SK-N-SH (cell line): ENCODE measurements at regions not wholly inside any gene's neighbourhood (a gene's known extent, or its start where the extent isn't known, plus 50 kb on each side); places are given as distances from the start of the nearest gene placed in this dataset.
A peak's percentile ranks its signal among the peaks of the same experiment; 100 is the strongest.

Experiments used
- CTCF ChIA-PET: fragments of 300-600, 350-600 bp; formaldehyde crosslinking; extraction: SDS; loops from one replicate; lab custom pipeline; 2021; lab: Yijun Ruan, JAX
- POLR2A ChIA-PET: fragments of 350-600 bp; sonication (Branson Sonifier 250); formaldehyde crosslinking; extraction: SDS; loops from one replicate; lab custom pipeline; 2020; ENCODE audit warnings: antibody characterized with exemption, inconsistent platforms; lab: Yijun Ruan, JAX
- DNase-seq: peaks from one replicate; pipeline ENCODE4 v3.0.0; 2012
- H2AFZ ChIP-seq: fragments of 200-600 bp; sonication (generic); 2 replicates; pipeline ENCODE4 v1.8.1; 2016; ENCODE audit warnings: antibody characterized with exemption, mild to moderate bottlenecking, low read depth
- H3F3A ChIP-seq: fragments of 200-600 bp; sonication (generic); replicated peaks from 2 replicates; pipeline ENCODE3; 2016; ENCODE audit warnings: antibody characterized with exemption, mild to moderate bottlenecking; ENCODE audit not compliant: insufficient read depth
- H3K27ac ChIP-seq, 2 experiments: fragments of 200-500 bp in 1 of 2; fragments of 200-600 bp in 1 of 2; sonication (Bioruptor generic) in 1 of 2; sonication (generic), shearing (Covaris generic) in 1 of 2; 2 replicates each; pipeline versions ENCODE4 v1.5.1 to v1.6.1; 2014 to 2016; ENCODE audit warnings: low read depth in 2 of 2, inconsistent platforms in 1 of 2, low read length in 1 of 2, mild to moderate bottlenecking in 1 of 2, mixed read lengths in 1 of 2
- H3K27me3 ChIP-seq: fragments of 200-600 bp; sonication (generic), shearing (Covaris generic); 2 replicates; pipeline ENCODE4 v1.6.1; 2016; ENCODE audit warnings: mixed run types; ENCODE audit not compliant: insufficient read depth
- H3K36me3 ChIP-seq, 2 experiments: fragments of 200-500 bp in 1 of 2; fragments of 200-600 bp in 1 of 2; sonication (Bioruptor generic) in 1 of 2; sonication (generic) in 1 of 2; replicated peaks in 1 of 2; 2 replicates each; pipeline versions ENCODE3 to v1.5.1; 2014 to 2016; ENCODE audit warnings: low read length in 1 of 2, mild to moderate bottlenecking in 1 of 2; ENCODE audit not compliant: insufficient read depth in 2 of 2, control insufficient read depth in 1 of 2
- H3K4me1 ChIP-seq, 2 experiments: fragments of 200-500 bp in 1 of 2; fragments of 200-600 bp in 1 of 2; sonication (Bioruptor generic) in 1 of 2; sonication (generic), shearing (Covaris generic) in 1 of 2; 2 replicates each; pipeline versions ENCODE4 v1.5.1 to v1.6.1; 2014 to 2016; ENCODE audit warnings: low read depth in 1 of 2, low read length in 1 of 2, mixed run types in 1 of 2; ENCODE audit not compliant: insufficient read depth in 2 of 2, control insufficient read depth in 1 of 2
- H3K4me2 ChIP-seq: fragments of 200-600 bp; sonication (generic), shearing (Covaris generic); 2 replicates; pipeline ENCODE4 v1.6.1; 2017; ENCODE audit warnings: mixed run types
- H3K4me3 ChIP-seq, 2 experiments: fragments of 200-500 bp in 1 of 2; fragments of 200-600 bp in 1 of 2; sonication (Bioruptor generic) in 1 of 2; sonication (generic), shearing (Covaris generic) in 1 of 2; 2 replicates each; pipeline versions ENCODE4 v1.5.1 to v1.8.1; 2014 to 2016; ENCODE audit warnings: low read depth in 2 of 2, inconsistent platforms in 1 of 2, low read length in 1 of 2, mild to moderate bottlenecking in 1 of 2, mixed read lengths in 1 of 2, moderate library complexity in 1 of 2
- H3K79me2 ChIP-seq: fragments of 200-600 bp; sonication (generic); 2 replicates; pipeline ENCODE4 v1.8.1; 2017; ENCODE audit warnings: mild to moderate bottlenecking; ENCODE audit not compliant: insufficient read depth
- H3K9ac ChIP-seq: fragments of 200-600 bp; sonication (generic); 2 replicates; pipeline ENCODE4 v1.6.1; 2017; ENCODE audit warnings: mixed run types
- H3K9me2 ChIP-seq: fragments of 200-600 bp; sonication (generic); 2 replicates; pipeline ENCODE4 v1.6.1; 2017; ENCODE audit warnings: mixed run types
- H3K9me3 ChIP-seq: fragments of 200-600 bp; sonication (generic); 2 replicates; pipeline ENCODE4 v1.6.1; 2017; ENCODE audit warnings: mixed run types, mild to moderate bottlenecking, moderate library complexity
- H4K20me1 ChIP-seq: fragments of 200-600 bp; sonication (generic); 2 replicates; pipeline ENCODE4 v1.6.1; 2017; ENCODE audit warnings: mild to moderate bottlenecking, mixed run types; ENCODE audit not compliant: insufficient read depth
- CHD2 ChIP-seq: fragments of 150-350 bp; IDR thresholded peaks from 2 replicates; pipeline ENCODE4 v1.6.1; 2018; ENCODE audit warnings: low read length; ENCODE audit not compliant: partially characterized antibody
- EP300 ChIP-seq, 2 experiments: IDR thresholded peaks; 2 replicates each; pipeline versions ENCODE4 v1.4.0 to v1.6.1; 2012; ENCODE audit warnings: borderline replicate concordance in 1 of 2, low read depth in 1 of 2, low read length in 1 of 2
- EZH2phosphoT487 ChIP-seq: fragments of 200-600 bp; sonication (generic); IDR thresholded peaks from 2 replicates; pipeline ENCODE4 v1.6.1; 2017; ENCODE audit warnings: low read depth, mixed run types, mild to moderate bottlenecking, antibody characterized with exemption, moderate library complexity, borderline replicate concordance
- FOXJ3 ChIP-seq: sonication (generic); formaldehyde crosslinking; IDR thresholded peaks from 2 replicates; pipeline ENCODE4 v1.5.1; 2020; ENCODE audit warnings: mild to moderate bottlenecking, missing genetic modification reagents
- GATA2 ChIP-seq: sonication (generic); formaldehyde crosslinking; IDR thresholded peaks from 2 replicates; pipeline ENCODE4 v1.5.0; 2020; ENCODE audit warnings: mild to moderate bottlenecking, missing genetic modification reagents
- MEF2A ChIP-seq: IDR thresholded peaks from 2 replicates; pipeline ENCODE4 v1.4.0; 2012; ENCODE audit warnings: low read depth, borderline replicate concordance
- MXI1 ChIP-seq: IDR thresholded peaks from 2 replicates; pipeline ENCODE4 v1.6.1; 2012; ENCODE audit warnings: mild to moderate bottlenecking, low read depth, low read length, improper control_type of control experiment
- NFIC ChIP-seq: IDR thresholded peaks from 2 replicates; pipeline ENCODE4 v1.4.0; 2012; ENCODE audit warnings: borderline replicate concordance
- NRF1 ChIP-seq: IDR thresholded peaks from 2 replicates; pipeline ENCODE4 v1.6.1; 2012; ENCODE audit warnings: low read depth, mild to moderate bottlenecking, low read length
- RAD21 ChIP-seq: IDR thresholded peaks from 2 replicates; pipeline ENCODE4 v1.6.1; 2012; ENCODE audit warnings: mild to moderate bottlenecking, low read length
- RCOR1 ChIP-seq: fragments of 150-350 bp; IDR thresholded peaks from 2 replicates; pipeline ENCODE4 v1.6.1; 2017; ENCODE audit warnings: antibody characterized with exemption, low read length
- RFX5 ChIP-seq: IDR thresholded peaks from 2 replicates; pipeline ENCODE4 v1.6.1; 2012; ENCODE audit warnings: mild to moderate bottlenecking, improper control_type of control experiment, low read length
- SMC3 ChIP-seq: IDR thresholded peaks from 2 replicates; pipeline ENCODE4 v1.6.1; 2012; ENCODE audit warnings: low read depth, low read length, improper control_type of control experiment
- TEAD4 ChIP-seq: IDR thresholded peaks from 2 replicates; pipeline ENCODE4 v1.4.0; 2012; ENCODE audit warnings: mild to moderate bottlenecking, borderline replicate concordance; ENCODE audit not compliant: insufficient read depth
- YY1 ChIP-seq: IDR thresholded peaks from 2 replicates; pipeline ENCODE4 v1.4.0; 2012; ENCODE audit warnings: low read depth, mild to moderate bottlenecking
- ZBTB33 ChIP-seq: IDR thresholded peaks from 2 replicates; pipeline ENCODE4 v1.4.0; 2012; ENCODE audit warnings: low read depth, borderline replicate concordance
- WGBS: methylation state at CpG from one replicate; pipeline ENCODE4 v1.1.6; 2017; ENCODE audit warnings: low lambda C conversion rate; 5-methylcytosine and 5-hydroxymethylcytosine counted together
- TF ChIP-seq, protein P1 (sequence below): IDR thresholded peaks from 2 replicates; pipeline ENCODE4 v1.4.0; 2012; ENCODE audit warnings: low read depth, borderline replicate concordance
- TF ChIP-seq, protein P2 (sequence below): IDR thresholded peaks from 2 replicates; pipeline ENCODE4 v1.6.1; 2012; ENCODE audit warnings: mild to moderate bottlenecking, low read depth, low read length, moderate library complexity
- TF ChIP-seq, protein P3 (sequence below): IDR thresholded peaks from 2 replicates; pipeline ENCODE4; 2012

GRCh38 chr15:89002830-89003229 lies 85.4 kb upstream of the ABHD2 start:
- WGBS: 86% methylated on average over 5 of the region's 5 CpGs
- Histone ChIP-seq H2AFZ (no peak overlapping the region), H3K4me1 (peaks cover 6 to 7% of the 10 kb centered on the region in 2 experiments; a peak in 1 of 4 replicates), H3K27me3 (no peaks in the 10 kb centered on the region), H4K20me1 (no peaks in the 10 kb centered on the region), H3K4me2 (no peak overlapping the region), H3F3A (no peaks in the 10 kb centered on the region), H3K79me2 (no peaks in the 10 kb centered on the region), H3K36me3 (no peaks in the 10 kb centered on the region), H3K9ac (no peak overlapping the region), H3K9me3 (no peaks in the 10 kb centered on the region), H3K27ac (peak overlapping the region in 1 of 2 experiments; percentile 37; a peak in 1 of 4 replicates), H3K9me2 (no peaks in the 10 kb centered on the region), H3K4me3 (no peak overlapping the region)
- peak; percentile 33 for DNase-seq
- no peak for TF ChIP-seq EP300 (IDR thresholded peaks at IDR 0.05; ENCODE audit: borderline replicate concordance in 1 of 2, low read depth in 1 of 2, low read length in 1 of 2)
- TF ChIP-seq MXI1: no peak
- TF ChIP-seq NRF1: no peak
- TF ChIP-seq SMC3: no peak
- CTCF ChIA-PET: interaction anchor here (0.9 to 3.5 kb wide), 6 partner anchors 11 to 175 kb away, joined by 3 to 27 read pairs (median 6); no protein-coding TSS in a partner anchor
- POLR2A ChIA-PET: no interaction called here

DNA sequence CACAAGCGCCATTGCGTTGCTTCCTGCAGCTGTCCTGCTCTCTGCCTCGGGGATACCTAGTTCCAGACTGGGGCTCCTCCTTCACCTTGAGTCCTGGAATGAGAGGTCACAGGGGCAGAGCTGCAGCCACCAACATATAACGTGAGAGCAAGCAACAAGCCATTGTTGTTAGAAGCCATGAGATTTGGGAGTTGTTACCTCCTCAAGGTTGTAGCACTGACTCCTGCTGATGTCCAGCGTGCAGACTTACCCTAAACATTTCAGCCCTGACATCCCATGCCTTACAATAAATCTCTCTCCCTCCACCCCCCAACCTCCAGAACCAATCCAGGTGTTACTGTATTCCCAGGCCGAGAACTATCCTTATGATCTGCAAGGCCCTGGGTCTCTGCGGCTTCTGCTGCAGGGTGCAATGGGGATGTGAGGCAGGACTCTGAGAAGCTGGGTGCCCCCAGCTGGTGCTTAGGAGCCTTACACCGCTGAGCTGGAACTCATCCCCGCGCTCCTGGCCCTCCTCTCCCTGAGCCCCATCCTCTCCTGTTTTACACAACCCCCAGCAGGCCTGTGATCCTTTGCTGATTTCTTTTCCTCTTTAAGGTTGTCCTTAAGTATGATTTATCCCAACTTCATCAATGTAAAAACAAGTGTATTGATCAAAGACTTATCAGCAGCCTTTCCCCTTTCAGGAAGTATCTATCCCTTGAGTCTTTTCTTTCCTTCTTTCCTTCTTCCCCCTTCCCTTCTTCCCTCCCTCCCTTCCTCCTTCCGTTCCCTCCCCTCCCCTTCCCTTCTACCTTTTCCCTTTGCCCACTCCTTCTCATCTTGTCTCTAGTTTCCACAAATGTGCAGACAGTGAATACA lies 84.2 kb upstream of the ABHD2 start:
- H2AFZ ChIP-seq: no peak overlapping the region
- CTCF ChIA-PET: interaction anchor here (1.0 to 3.5 kb wide), 8 partner anchors 11 to 174 kb away, joined by 3 to 27 read pairs (median 6); no protein-coding TSS in a partner anchor
- WGBS: 70% methylated on average over 11 of the region's 11 CpGs
- TF ChIP-seq TEAD4 (no peak), EZH2phosphoT487 (no peak), GATA2 (CRISPR knock-in tag) (no peak), RFX5 (no peak), MEF2A (no peak), MXI1 (no peak), RAD21 (peak; percentile 59), FOXJ3 (CRISPR knock-in tag) (no peak), YY1 (no peak), CHD2 (no peak), RCOR1 (no peak), SMC3 (peak; percentile 51), ZBTB33 (no peak), NFIC (no peak)
- TF ChIP-seq, protein P1, sequence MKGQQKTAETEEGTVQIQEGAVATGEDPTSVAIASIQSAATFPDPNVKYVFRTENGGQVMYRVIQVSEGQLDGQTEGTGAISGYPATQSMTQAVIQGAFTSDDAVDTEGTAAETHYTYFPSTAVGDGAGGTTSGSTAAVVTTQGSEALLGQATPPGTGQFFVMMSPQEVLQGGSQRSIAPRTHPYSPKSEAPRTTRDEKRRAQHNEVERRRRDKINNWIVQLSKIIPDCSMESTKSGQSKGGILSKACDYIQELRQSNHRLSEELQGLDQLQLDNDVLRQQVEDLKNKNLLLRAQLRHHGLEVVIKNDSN: no peak
- TF ChIP-seq, protein P2, sequence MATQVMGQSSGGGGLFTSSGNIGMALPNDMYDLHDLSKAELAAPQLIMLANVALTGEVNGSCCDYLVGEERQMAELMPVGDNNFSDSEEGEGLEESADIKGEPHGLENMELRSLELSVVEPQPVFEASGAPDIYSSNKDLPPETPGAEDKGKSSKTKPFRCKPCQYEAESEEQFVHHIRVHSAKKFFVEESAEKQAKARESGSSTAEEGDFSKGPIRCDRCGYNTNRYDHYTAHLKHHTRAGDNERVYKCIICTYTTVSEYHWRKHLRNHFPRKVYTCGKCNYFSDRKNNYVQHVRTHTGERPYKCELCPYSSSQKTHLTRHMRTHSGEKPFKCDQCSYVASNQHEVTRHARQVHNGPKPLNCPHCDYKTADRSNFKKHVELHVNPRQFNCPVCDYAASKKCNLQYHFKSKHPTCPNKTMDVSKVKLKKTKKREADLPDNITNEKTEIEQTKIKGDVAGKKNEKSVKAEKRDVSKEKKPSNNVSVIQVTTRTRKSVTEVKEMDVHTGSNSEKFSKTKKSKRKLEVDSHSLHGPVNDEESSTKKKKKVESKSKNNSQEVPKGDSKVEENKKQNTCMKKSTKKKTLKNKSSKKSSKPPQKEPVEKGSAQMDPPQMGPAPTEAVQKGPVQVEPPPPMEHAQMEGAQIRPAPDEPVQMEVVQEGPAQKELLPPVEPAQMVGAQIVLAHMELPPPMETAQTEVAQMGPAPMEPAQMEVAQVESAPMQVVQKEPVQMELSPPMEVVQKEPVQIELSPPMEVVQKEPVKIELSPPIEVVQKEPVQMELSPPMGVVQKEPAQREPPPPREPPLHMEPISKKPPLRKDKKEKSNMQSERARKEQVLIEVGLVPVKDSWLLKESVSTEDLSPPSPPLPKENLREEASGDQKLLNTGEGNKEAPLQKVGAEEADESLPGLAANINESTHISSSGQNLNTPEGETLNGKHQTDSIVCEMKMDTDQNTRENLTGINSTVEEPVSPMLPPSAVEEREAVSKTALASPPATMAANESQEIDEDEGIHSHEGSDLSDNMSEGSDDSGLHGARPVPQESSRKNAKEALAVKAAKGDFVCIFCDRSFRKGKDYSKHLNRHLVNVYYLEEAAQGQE: no peak
- TF ChIP-seq, protein P3, sequence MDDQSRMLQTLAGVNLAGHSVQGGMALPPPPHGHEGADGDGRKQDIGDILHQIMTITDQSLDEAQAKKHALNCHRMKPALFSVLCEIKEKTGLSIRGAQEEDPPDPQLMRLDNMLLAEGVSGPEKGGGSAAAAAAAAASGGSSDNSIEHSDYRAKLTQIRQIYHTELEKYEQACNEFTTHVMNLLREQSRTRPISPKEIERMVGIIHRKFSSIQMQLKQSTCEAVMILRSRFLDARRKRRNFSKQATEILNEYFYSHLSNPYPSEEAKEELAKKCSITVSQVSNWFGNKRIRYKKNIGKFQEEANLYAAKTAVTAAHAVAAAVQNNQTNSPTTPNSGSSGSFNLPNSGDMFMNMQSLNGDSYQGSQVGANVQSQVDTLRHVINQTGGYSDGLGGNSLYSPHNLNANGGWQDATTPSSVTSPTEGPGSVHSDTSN: no peak

More for the DNA sequence above, 84.2 kb upstream of the ABHD2 start:
- Histone ChIP-seq H3F3A (no peaks in the 10 kb centered on the region), H3K79me2 (no peaks in the 10 kb centered on the region), H4K20me1 (no peaks in the 10 kb centered on the region), H3K4me1 (peaks cover 6 to 7% of the 10 kb centered on the region in 2 experiments; a peak in 1 of 4 replicates), H3K4me2 (no peak overlapping the region), H3K36me3 (no peaks in the 10 kb centered on the region), H3K27me3 (no peaks in the 10 kb centered on the region), H3K27ac (no peak overlapping the region), H3K4me3 (no peak overlapping the region), H3K9me3 (no peaks in the 10 kb centered on the region), H3K9me2 (no peaks in the 10 kb centered on the region), H3K9ac (no peak overlapping the region)
- DNase-seq: peak; percentile 65
- POLR2A ChIA-PET: no interaction called here
